ENCODE measurements at regions not wholly inside any gene's neighbourhood (a gene's known extent, or its start where the extent isn't known, plus 50 kb on each side); places are given as distances from the start of the nearest gene placed in this dataset.

DNA sequence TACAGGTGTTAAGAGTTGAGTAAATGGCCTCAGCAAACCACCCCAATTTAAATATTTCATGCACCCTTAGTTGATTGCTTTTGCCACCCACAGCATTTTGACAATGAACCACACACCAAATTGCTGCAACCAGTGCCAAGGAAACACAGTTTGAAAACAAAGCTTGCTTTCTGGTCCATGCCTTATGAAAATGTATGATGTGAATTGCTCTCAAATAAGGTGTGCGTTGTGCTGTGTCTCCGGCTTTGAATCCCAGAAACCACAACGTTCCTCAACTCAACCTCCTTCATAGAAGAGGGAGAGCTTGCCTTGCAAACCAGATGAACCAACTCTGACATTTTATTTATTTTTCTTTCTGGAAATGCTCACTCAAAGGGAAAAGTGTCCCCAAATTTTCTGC is 762.7 kb downstream of the TLE1 start:
- POLR2A ChIA-PET: no interaction called here
- no peak overlapping the region for H3K9ac ChIP-seq (replicated peaks; ENCODE audit: extremely low read depth, insufficient read depth, low read length)
- TF ChIP-seq FOS (IDR thresholded peaks at IDR 0.05; ENCODE audit: borderline replicate concordance, insufficient read depth, low read length) (no peak), POLR2A (IDR thresholded peaks at IDR 0.05; ENCODE audit: low read depth, low read length) (no peak), POLR2AphosphoS5 (IDR thresholded peaks at IDR 0.05; ENCODE audit: insufficient read depth, low read depth, low read length) (no peak), EZH2 (IDR thresholded peaks at IDR 0.05; ENCODE audit: borderline replicate concordance, low read depth, low read length, severe bottlenecking) (no peak), GATA2 (IDR thresholded peaks at IDR 0.05; ENCODE audit: insufficient read depth, insufficient read length, low read depth, low read length) (no peak)
- H3K27me3 ChIP-seq (ENCODE audit: control insufficient read depth in 2 of 2, insufficient read depth in 2 of 2, low read length in 2 of 2): no peaks in the 10 kb centered on the region
- no peak for FAIRE-seq
- CTCF ChIA-PET: no interaction called here
- H3K9me3 ChIP-seq (replicated peaks; ENCODE audit: control insufficient read depth, insufficient read depth, low read length): no peaks in the 10 kb centered on the region
- intact Hi-C loops (cut with micrococcal nuclease): no loop called here
- no peak overlapping the region for H3K4me3 ChIP-seq (replicated peaks in 1 of 3; ENCODE audit: insufficient read depth in 1 of 3, low read depth in 1 of 3, low read length in 3 of 3)
- no peak for DNase-seq (ENCODE audit: low read depth, low spot score)
- dilution Hi-C loops (cut with MboI; ENCODE audit: extremely low pct_ligation_motif_present, low sequenced_read_pairs): no loop called here
- H2AFZ ChIP-seq (ENCODE audit: low read depth, low read length): no peak overlapping the region
- BruUV-seq (replicated peaks): no TSS peak
- no peak overlapping the region for H3K27ac ChIP-seq (ENCODE audit: insufficient read depth, low read depth, low read length)
- no peaks in the 10 kb centered on the region for H3K36me3 ChIP-seq (ENCODE audit: control insufficient read depth in 2 of 2, extremely low read depth in 1 of 2, insufficient read depth in 2 of 2, low read length in 2 of 2)
- H3K79me2 ChIP-seq (ENCODE audit: control insufficient read depth, insufficient read depth, low read length): no peaks in the 10 kb centered on the region
- no peaks in the 10 kb centered on the region for H4K20me1 ChIP-seq (replicated peaks; ENCODE audit: control insufficient read depth, extremely low read depth, insufficient read depth, low read length)
- no peak overlapping the region for H3K4me2 ChIP-seq (ENCODE audit: insufficient read depth, low read length)
- no peaks in the 10 kb centered on the region for H3K4me1 ChIP-seq (ENCODE audit: control insufficient read depth, extremely low read depth, insufficient read depth, low read length)
- no peaks in the 10 kb centered on the region for H3K9me1 ChIP-seq (replicated peaks; ENCODE audit: control insufficient read depth, extremely low read depth, insufficient read depth, low read length)

GRCh38 chr9:80922544-80922943 is 766.8 kb downstream of the TLE1 start:
- H4K20me1 ChIP-seq (replicated peaks; ENCODE audit: control insufficient read depth, extremely low read depth, insufficient read depth, low read length): no peaks in the 10 kb centered on the region
- no peaks in the 10 kb centered on the region for H3K4me1 ChIP-seq (ENCODE audit: control insufficient read depth, extremely low read depth, insufficient read depth, low read length)
- H3K36me3 ChIP-seq (ENCODE audit: control insufficient read depth in 2 of 2, extremely low read depth in 1 of 2, insufficient read depth in 2 of 2, low read length in 2 of 2): no peaks in the 10 kb centered on the region
- H3K9me3 ChIP-seq (replicated peaks; ENCODE audit: control insufficient read depth, insufficient read depth, low read length): no peaks in the 10 kb centered on the region
- H3K9me1 ChIP-seq (replicated peaks; ENCODE audit: control insufficient read depth, extremely low read depth, insufficient read depth, low read length): no peaks in the 10 kb centered on the region
- H3K79me2 ChIP-seq (ENCODE audit: control insufficient read depth, insufficient read depth, low read length): no peaks in the 10 kb centered on the region
- H2AFZ ChIP-seq (ENCODE audit: low read depth, low read length): no peak overlapping the region
- no peak overlapping the region for H3K4me3 ChIP-seq (replicated peaks in 1 of 3; ENCODE audit: insufficient read depth in 1 of 3, low read depth in 1 of 3, low read length in 3 of 3)
- intact Hi-C loops (cut with micrococcal nuclease): no loop called here
- TF ChIP-seq GATA2 (IDR thresholded peaks at IDR 0.05; ENCODE audit: insufficient read depth, insufficient read length, low read depth, low read length) (no peak), CTCF (IDR thresholded peaks at IDR 0.05; ENCODE audit: extremely low read depth in 1 of 2, insufficient read depth in 1 of 2, low read depth in 1 of 2, low read length in 2 of 2) (no peak), EZH2 (IDR thresholded peaks at IDR 0.05; ENCODE audit: borderline replicate concordance, low read depth, low read length, severe bottlenecking) (no peak), POLR2A (IDR thresholded peaks at IDR 0.05; ENCODE audit: low read depth, low read length) (no peak), FOS (IDR thresholded peaks at IDR 0.05; ENCODE audit: borderline replicate concordance, insufficient read depth, low read length) (no peak), MYC (IDR thresholded peaks at IDR 0.05; ENCODE audit: low read depth, low read length) (no peak), MAX (IDR thresholded peaks at IDR 0.05; ENCODE audit: insufficient read depth, insufficient read length) (no peak), POLR2AphosphoS5 (IDR thresholded peaks at IDR 0.05; ENCODE audit: insufficient read depth, low read depth, low read length) (no peak), JUN (IDR thresholded peaks at IDR 0.05; ENCODE audit: borderline replicate concordance, insufficient read depth, insufficient read length, low read depth) (no peak)
- DNase-seq (ENCODE audit: low read depth, low spot score) (no peak), FAIRE-seq (no peak)
- ChIA-PET CTCF (no interaction called here), POLR2A (no interaction called here)
- no TSS peak for BruUV-seq (replicated peaks)
- no peak overlapping the region for H3K9ac ChIP-seq (replicated peaks; ENCODE audit: extremely low read depth, insufficient read depth, low read length)
- H3K4me2 ChIP-seq (ENCODE audit: insufficient read depth, low read length): no peak overlapping the region
- no peaks in the 10 kb centered on the region for H3K27me3 ChIP-seq (ENCODE audit: control insufficient read depth in 2 of 2, insufficient read depth in 2 of 2, low read length in 2 of 2)
- H3K27ac ChIP-seq (ENCODE audit: insufficient read depth, low read depth, low read length): no peak overlapping the region
- dilution Hi-C loops (cut with MboI; ENCODE audit: extremely low pct_ligation_motif_present, low sequenced_read_pairs): no loop called here
